GM18502 (cell line): ENCODE measurements at regions not wholly inside any gene's neighbourhood (a gene's known extent, or its start where the extent isn't known, plus 50 kb on each side); places are given as distances from the start of the nearest gene placed in this dataset.
"Not testable (repeated sequence)": the region's sequence is repeated elsewhere in the genome, so short reads cannot be mapped to it uniquely, and the experiment has no call there.

ENCODE experiments used
- ATAC-seq: cut with Tn5 transposase; IDR thresholded peaks from one replicate; pipeline ENCODE4 v1.9.1; 2021; ENCODE audit warnings: mild to moderate bottlenecking; ENCODE audit not compliant: unreplicated experiment, poor library complexity

- not testable (repeated sequence) for ATAC-seq
Measured at GRCh38 chr17:27090450-27091042, 203.4 kb upstream of the WSB1 start.

- no peak for ATAC-seq
Measured at GRCh38 chr17:27091043-27091497, 202.8 kb upstream of the WSB1 start.

- not testable (repeated sequence) for ATAC-seq
Measured at GRCh38 chr17:27094179-27094578, 199.7 kb upstream of the WSB1 start.

GRCh38 chr17:27095821-27096220 lies 198.1 kb upstream of the WSB1 start:
- not testable (repeated sequence) for ATAC-seq

- not testable (repeated sequence) for ATAC-seq
Measured at GRCh38 chr17:27099266-27099665, 194.6 kb upstream of the WSB1 start.

GRCh38 chr17:27104605-27105221 lies 189.2 kb upstream of the WSB1 start:
- ATAC-seq: not testable (repeated sequence)

- ATAC-seq: no peak
Measured at GRCh38 chr17:27105636-27106035, 188.3 kb upstream of the WSB1 start.

GRCh38 chr17:27106347-27106981 lies 187.4 kb upstream of the WSB1 start:
- no peak for ATAC-seq

GRCh38 chr17:27106982-27107360 lies 186.9 kb upstream of the WSB1 start:
- ATAC-seq: no peak

- ATAC-seq: not testable (repeated sequence)
Measured at GRCh38 chr17:27107386-27108328, 186.3 kb upstream of the WSB1 start.

GRCh38 chr17:27109346-27109745 lies 184.6 kb upstream of the WSB1 start:
- ATAC-seq: no peak

- ATAC-seq: no peak
Measured at GRCh38 chr17:27153005-27153404, 140.9 kb upstream of the WSB1 start.

- ATAC-seq: no peak
Measured at GRCh38 chr17:27155866-27156265, 138.0 kb upstream of the WSB1 start.

- ATAC-seq: no peak
Measured at GRCh38 chr17:27157297-27157696, 136.6 kb upstream of the WSB1 start.

GRCh38 chr17:27157898-27158297 lies 136.0 kb upstream of the WSB1 start:
- no peak for ATAC-seq

GRCh38 chr17:27158382-27158781 lies 135.5 kb upstream of the WSB1 start:
- no peak for ATAC-seq

GRCh38 chr17:27180322-27180721 lies 113.6 kb upstream of the WSB1 start:
- ATAC-seq: no peak

- ATAC-seq: not testable (repeated sequence)
Measured at GRCh38 chr17:27181379-27181925, 112.5 kb upstream of the WSB1 start.

- ATAC-seq: no peak
Measured at GRCh38 chr17:27181935-27182334, 112.0 kb upstream of the WSB1 start.

GRCh38 chr17:27197505-27197904 lies 96.4 kb upstream of the WSB1 start:
- ATAC-seq: not testable (repeated sequence)
